IgD-negative memory B cell (primary cell): ENCODE measurements at regions not wholly inside any gene's neighbourhood (a gene's known extent, or its start where the extent isn't known, plus 50 kb on each side); places are given as distances from the start of the nearest gene placed in this dataset.
A peak's percentile ranks its signal among the peaks of the same experiment; 100 is the strongest.
"Not testable (repeated sequence)": the region's sequence is repeated elsewhere in the genome, so short reads cannot be mapped to it uniquely, and the experiment has no call there.

Source experiments
- H3K27ac Mint-ChIP-seq, 3 donors: one replicate each; pipeline ENCODE4 v1.8.0; 2020 to 2022; ENCODE audit warnings: mild to moderate bottlenecking in 3 of 3, mixed read lengths in 3 of 3, moderate library complexity in 1 of 3
- H3K27me3 Mint-ChIP-seq: one replicate; pipeline ENCODE4 v1.8.0; 2021; ENCODE audit warnings: mixed read lengths
- H3K36me3 Mint-ChIP-seq: one replicate; pipeline ENCODE4 v1.8.0; 2020; ENCODE audit warnings: mild to moderate bottlenecking, mixed read lengths
- H3K4me1 Mint-ChIP-seq, 3 donors: one replicate each; pipeline ENCODE4 v1.8.0; 2020 to 2022; ENCODE audit warnings: mixed read lengths in 3 of 3, mild to moderate bottlenecking in 1 of 3
- H3K4me3 Mint-ChIP-seq, 4 donors: one replicate each; pipeline ENCODE4 v1.8.0; 2020 to 2022; ENCODE audit warnings: mild to moderate bottlenecking in 4 of 4, mixed read lengths in 4 of 4, moderate library complexity in 3 of 4
- H3K9me3 Mint-ChIP-seq, 3 donors: one replicate each; pipeline ENCODE4 v1.8.0; 2020 to 2021; ENCODE audit warnings: mixed read lengths in 3 of 3, mild to moderate bottlenecking in 1 of 3

- no peaks in the 10 kb centered on the region for H3K4me1 Mint-ChIP-seq
- H3K27ac Mint-ChIP-seq, result no peak overlapping the region
- H3K36me3 Mint-ChIP-seq, result peaks cover 1% of the 10 kb centered on the region
- H3K27me3 Mint-ChIP-seq, result no peaks in the 10 kb centered on the region
- H3K4me3 Mint-ChIP-seq, result no peak overlapping the region
- H3K9me3 Mint-ChIP-seq, result peaks cover 0 to 7% (median 5%) of the 10 kb centered on the region in 3 donors
Measured at GRCh38 chr5:104353371-104353770, 790.8 kb upstream of the NUDT12 start.

GRCh38 chr5:104352954-104353353 is 790.4 kb upstream of the NUDT12 start:
- Mint-ChIP-seq H3K27me3 (no peaks in the 10 kb centered on the region), H3K4me3 (no peak overlapping the region), H3K4me1 (no peaks in the 10 kb centered on the region), H3K36me3 (peaks cover 1% of the 10 kb centered on the region), H3K9me3 (peaks cover 0 to 7% (median 5%) of the 10 kb centered on the region in 3 donors), H3K27ac (no peak overlapping the region)

- H3K27ac Mint-ChIP-seq, result no peak overlapping the region
- peaks cover 0 to 4% (median 2%) of the 10 kb centered on the region in 3 donors for H3K9me3 Mint-ChIP-seq
- H3K4me1 Mint-ChIP-seq, result no peaks in the 10 kb centered on the region
- no peak overlapping the region for H3K4me3 Mint-ChIP-seq
- peaks cover 1% of the 10 kb centered on the region for H3K36me3 Mint-ChIP-seq
- no peaks in the 10 kb centered on the region for H3K27me3 Mint-ChIP-seq
Measured at GRCh38 chr5:104347119-104347708, 784.6 kb upstream of the NUDT12 start.

GRCh38 chr5:104345222-104346016 is 782.8 kb upstream of the NUDT12 start:
- H3K27ac Mint-ChIP-seq, result no peak overlapping the region
- peaks cover 0 to 4% (median 3%) of the 10 kb centered on the region in 3 donors for H3K9me3 Mint-ChIP-seq
- H3K4me1 Mint-ChIP-seq, result no peaks in the 10 kb centered on the region
- H3K36me3 Mint-ChIP-seq, result peaks cover 1% of the 10 kb centered on the region
- H3K27me3 Mint-ChIP-seq, result no peaks in the 10 kb centered on the region
- H3K4me3 Mint-ChIP-seq, result no peak overlapping the region

GRCh38 chr5:104344809-104345208 is 782.2 kb upstream of the NUDT12 start:
- peaks cover 1% of the 10 kb centered on the region for H3K36me3 Mint-ChIP-seq
- H3K27ac Mint-ChIP-seq, result peak overlapping the region in 1 of 3 donors; percentile 16
- H3K4me1 Mint-ChIP-seq, result no peaks in the 10 kb centered on the region
- peaks cover 2 to 5% (median 4%) of the 10 kb centered on the region in 3 donors for H3K9me3 Mint-ChIP-seq
- no peaks in the 10 kb centered on the region for H3K27me3 Mint-ChIP-seq
- H3K4me3 Mint-ChIP-seq, result no peak overlapping the region

- H3K4me3 Mint-ChIP-seq, result no peak overlapping the region
- H3K27ac Mint-ChIP-seq, result no peak overlapping the region
- H3K36me3 Mint-ChIP-seq, result no peaks in the 10 kb centered on the region
- H3K4me1 Mint-ChIP-seq, result no peaks in the 10 kb centered on the region
- H3K27me3 Mint-ChIP-seq, result no peaks in the 10 kb centered on the region
- peaks cover 0 to 13% (median 2%) of the 10 kb centered on the region in 3 donors for H3K9me3 Mint-ChIP-seq
Measured at GRCh38 chr5:104327801-104328200, 765.2 kb upstream of the NUDT12 start.

- no peaks in the 10 kb centered on the region for H3K27me3 Mint-ChIP-seq
- H3K4me1 Mint-ChIP-seq, result no peaks in the 10 kb centered on the region
- H3K27ac Mint-ChIP-seq, result no peak overlapping the region
- H3K4me3 Mint-ChIP-seq, result no peak overlapping the region
- H3K9me3 Mint-ChIP-seq, result peaks cover 0 to 16% (median 2%) of the 10 kb centered on the region in 3 donors
- no peaks in the 10 kb centered on the region for H3K36me3 Mint-ChIP-seq
Measured at GRCh38 chr5:104326966-104327365, 764.4 kb upstream of the NUDT12 start.

GRCh38 chr5:104325356-104325755 is 762.8 kb upstream of the NUDT12 start:
- Mint-ChIP-seq H3K4me3 (no peak overlapping the region), H3K36me3 (no peaks in the 10 kb centered on the region), H3K4me1 (no peaks in the 10 kb centered on the region), H3K9me3 (peaks cover 0 to 8% (median 0%) of the 10 kb centered on the region in 3 donors), H3K27me3 (no peaks in the 10 kb centered on the region), H3K27ac (no peak overlapping the region)

- not testable (repeated sequence) for H3K36me3 Mint-ChIP-seq, H3K27me3 Mint-ChIP-seq, H3K9me3 Mint-ChIP-seq, H3K27ac Mint-ChIP-seq, H3K4me1 Mint-ChIP-seq, H3K4me3 Mint-ChIP-seq
Measured at GRCh38 chr5:104316676-104317075, 754.1 kb upstream of the NUDT12 start.

- Mint-ChIP-seq H3K27ac (no peak overlapping the region), H3K9me3 (no peaks in the 10 kb centered on the region), H3K4me1 (no peaks in the 10 kb centered on the region), H3K36me3 (peaks cover 1% of the 10 kb centered on the region), H3K27me3 (no peaks in the 10 kb centered on the region), H3K4me3 (no peak overlapping the region)
Measured at GRCh38 chr5:104312481-104312880, 749.9 kb upstream of the NUDT12 start.

- no peak overlapping the region for H3K4me3 Mint-ChIP-seq
- H3K4me1 Mint-ChIP-seq, result no peaks in the 10 kb centered on the region
- H3K9me3 Mint-ChIP-seq, result no peaks in the 10 kb centered on the region
- no peak overlapping the region for H3K27ac Mint-ChIP-seq
- H3K36me3 Mint-ChIP-seq, result no peaks in the 10 kb centered on the region
- no peaks in the 10 kb centered on the region for H3K27me3 Mint-ChIP-seq
Measured at GRCh38 chr5:104305602-104306001, 743.0 kb upstream of the NUDT12 start.

- Mint-ChIP-seq H3K4me1 (no peaks in the 10 kb centered on the region), H3K27me3 (no peaks in the 10 kb centered on the region), H3K27ac (no peak overlapping the region), H3K36me3 (no peaks in the 10 kb centered on the region), H3K9me3 (peaks cover 0 to 8% (median 4%) of the 10 kb centered on the region in 3 donors), H3K4me3 (no peak overlapping the region)
Measured at GRCh38 chr5:104299998-104300706, 737.6 kb upstream of the NUDT12 start.

GRCh38 chr5:104298518-104298917 is 735.9 kb upstream of the NUDT12 start:
- Mint-ChIP-seq H3K9me3 (peaks cover 0 to 8% (median 4%) of the 10 kb centered on the region in 3 donors), H3K4me1 (no peaks in the 10 kb centered on the region), H3K36me3 (no peaks in the 10 kb centered on the region), H3K27ac (no peak overlapping the region), H3K27me3 (no peaks in the 10 kb centered on the region), H3K4me3 (no peak overlapping the region)

GRCh38 chr5:104297076-104297475 is 734.5 kb upstream of the NUDT12 start:
- no peak overlapping the region for H3K27ac Mint-ChIP-seq
- no peaks in the 10 kb centered on the region for H3K36me3 Mint-ChIP-seq
- H3K4me1 Mint-ChIP-seq, result no peaks in the 10 kb centered on the region
- H3K4me3 Mint-ChIP-seq, result no peak overlapping the region
- H3K27me3 Mint-ChIP-seq, result no peaks in the 10 kb centered on the region
- peaks cover 2 to 8% (median 4%) of the 10 kb centered on the region in 3 donors for H3K9me3 Mint-ChIP-seq

- Mint-ChIP-seq H3K27ac (no peak overlapping the region), H3K4me1 (no peaks in the 10 kb centered on the region), H3K36me3 (no peaks in the 10 kb centered on the region), H3K27me3 (no peaks in the 10 kb centered on the region), H3K4me3 (no peak overlapping the region), H3K9me3 (peaks cover 3 to 8% (median 4%) of the 10 kb centered on the region in 3 donors)
Measured at GRCh38 chr5:104295991-104296390, 733.4 kb upstream of the NUDT12 start.
